HPDE6-E6E7 (cell line): ENCODE measurements at regions not wholly inside any gene's neighbourhood (a gene's known extent, or its start where the extent isn't known, plus 50 kb on each side); places are given as distances from the start of the nearest gene placed in this dataset.
"Not testable (repeated sequence)": the region's sequence is repeated elsewhere in the genome, so short reads cannot be mapped to it uniquely, and the experiment has no call there.

Experiments used
- DNase-seq: peaks from one replicate; pipeline ENCODE4 v3.0.0; 2011; ENCODE audit warnings: missing footprints; ENCODE audit errors: extremely low spot score

DNA sequence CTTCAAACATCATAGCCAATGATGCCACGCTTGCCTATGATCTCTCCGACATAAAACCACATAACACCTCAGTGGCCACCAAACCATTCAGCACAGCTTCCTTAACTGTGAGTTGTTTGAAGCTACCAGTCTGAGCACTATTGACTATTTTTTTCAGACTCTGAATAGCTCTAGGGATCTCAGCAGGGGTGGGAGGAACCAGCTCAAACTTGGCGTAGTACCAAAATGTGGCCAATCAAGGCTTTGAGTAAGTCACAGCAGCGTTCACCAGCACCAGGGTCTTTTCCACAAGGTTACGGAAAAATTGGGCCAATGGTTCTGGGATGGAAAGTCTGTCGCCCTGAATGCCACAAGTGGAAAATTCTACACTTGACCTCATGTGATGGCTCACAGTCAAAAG lies 70.6 kb downstream of the SMPDL3A start:
- DNase-seq = no peak

DNA sequence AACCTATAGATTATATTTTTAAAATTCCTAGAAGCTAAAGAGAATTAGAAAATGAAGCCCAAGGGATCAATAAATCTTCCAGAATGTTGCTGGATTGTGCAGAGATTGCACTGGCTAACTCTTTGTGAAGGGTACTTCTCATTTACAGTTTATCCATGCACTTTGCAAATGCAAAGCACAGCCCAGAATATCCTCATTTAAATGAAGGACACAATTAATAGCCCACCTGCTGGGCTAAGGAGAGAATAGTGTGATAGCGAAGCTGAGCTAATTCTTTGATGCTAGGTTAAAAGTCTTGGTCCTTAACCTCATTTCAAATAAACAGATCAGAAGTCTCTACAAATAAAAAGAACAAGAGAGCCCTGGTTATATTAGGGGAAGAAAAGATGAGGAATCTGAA lies 72.5 kb downstream of the SMPDL3A start:
- no peak for DNase-seq

GRCh38 chr6:122868137-122868536 lies 79.1 kb downstream of the SMPDL3A start:
- no peak for DNase-seq

DNA sequence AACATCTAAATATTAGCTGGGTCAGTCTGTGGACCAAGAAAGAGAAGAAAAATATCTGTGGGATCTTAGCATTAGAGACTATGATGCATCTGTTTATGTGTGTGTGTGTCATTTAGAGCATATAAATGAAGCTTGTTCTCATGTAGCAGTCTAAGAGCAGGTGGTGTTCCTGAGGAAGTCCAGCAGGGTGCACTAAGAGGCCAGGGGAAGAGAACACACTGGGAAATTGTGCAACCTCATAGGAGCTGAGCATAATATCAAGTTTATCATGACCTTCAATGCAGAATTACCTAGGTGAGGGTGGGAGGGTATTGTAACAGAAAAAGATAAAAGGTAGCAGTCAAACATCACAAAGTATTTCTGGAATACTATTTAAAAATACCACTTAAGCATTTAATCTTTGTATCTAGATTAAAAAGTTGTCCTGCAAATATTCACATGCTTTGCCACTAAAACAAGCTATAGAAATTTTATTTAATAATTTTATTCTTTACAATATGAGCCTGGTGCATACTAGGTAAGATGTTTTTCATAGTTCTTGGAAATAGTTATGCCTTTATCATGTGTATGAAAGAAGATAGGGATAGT lies 80.5 kb downstream of the SMPDL3A start:
- peak; percentile 42 for DNase-seq

DNA sequence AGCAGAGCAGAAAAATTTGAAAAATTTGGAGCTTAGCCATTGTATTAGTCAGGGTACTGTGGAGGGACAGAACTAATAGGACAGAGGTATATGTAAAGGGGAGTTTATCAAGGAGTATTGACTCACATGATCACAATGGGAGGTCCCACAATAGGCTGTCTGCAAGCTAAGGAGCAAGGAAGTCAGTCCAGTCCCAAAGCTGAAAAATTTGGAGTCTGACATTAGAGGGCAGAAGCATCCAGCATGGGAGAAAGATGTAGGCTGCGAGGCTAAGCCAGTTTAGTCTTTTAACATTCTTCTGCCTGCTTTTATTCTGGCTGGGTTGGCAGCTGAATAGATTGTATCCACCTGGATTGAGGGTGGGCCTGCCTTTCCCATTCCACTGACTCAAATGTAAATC lies 82.0 kb downstream of the SMPDL3A start:
- DNase-seq = no peak

- DNase-seq = no peak
These were observed 83.3 kb downstream of the SMPDL3A start for GRCh38 chr6:122872311-122872710.

GRCh38 chr6:122877302-122877701 lies 88.2 kb downstream of the SMPDL3A start:
- DNase-seq = no peak

DNA sequence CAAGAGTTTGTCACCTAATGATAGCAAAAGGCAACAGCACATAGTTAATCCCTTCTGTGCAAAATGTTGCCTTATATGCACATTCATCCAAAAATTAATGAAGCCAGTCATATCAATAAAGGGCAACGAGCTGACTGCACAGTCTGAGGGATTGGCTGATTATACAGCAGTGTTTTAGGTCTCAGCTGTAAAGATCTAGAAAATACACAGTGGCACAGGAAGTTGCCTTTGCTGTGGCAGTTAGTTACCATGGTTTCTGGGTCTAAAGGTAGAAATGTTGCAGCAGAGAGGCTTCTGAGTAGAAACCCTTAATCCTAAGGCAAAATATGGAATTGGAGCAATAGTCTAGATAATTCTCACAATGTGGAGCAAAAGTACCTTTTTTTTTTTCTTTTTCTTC lies 89.7 kb downstream of the SMPDL3A start:
- no peak for DNase-seq

DNA sequence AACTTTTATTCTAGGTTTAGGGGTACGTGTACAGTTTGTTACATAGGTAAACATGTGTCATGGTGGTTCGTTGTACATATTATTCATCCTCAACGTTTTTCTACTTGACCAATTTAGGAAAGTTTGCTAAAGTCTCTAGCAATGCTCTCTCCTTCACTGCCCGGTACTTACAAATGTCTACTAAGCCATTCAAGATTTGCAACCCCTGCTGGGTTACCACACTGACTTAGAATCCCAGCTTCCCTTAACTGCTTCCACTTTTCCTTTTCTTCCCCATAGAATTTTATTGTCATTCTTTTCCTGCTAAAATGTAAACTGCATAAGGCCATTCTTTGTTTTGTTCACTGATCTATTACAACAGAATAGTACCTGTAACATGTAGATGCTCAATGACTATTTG lies 97.4 kb downstream of the SMPDL3A start:
- DNase-seq = no peak

GRCh38 chr6:122887941-122888340 lies 98.9 kb downstream of the SMPDL3A start:
- DNase-seq = no peak

GRCh38 chr6:122888680-122889079 lies 99.6 kb downstream of the SMPDL3A start:
- DNase-seq = not testable (repeated sequence)

DNA sequence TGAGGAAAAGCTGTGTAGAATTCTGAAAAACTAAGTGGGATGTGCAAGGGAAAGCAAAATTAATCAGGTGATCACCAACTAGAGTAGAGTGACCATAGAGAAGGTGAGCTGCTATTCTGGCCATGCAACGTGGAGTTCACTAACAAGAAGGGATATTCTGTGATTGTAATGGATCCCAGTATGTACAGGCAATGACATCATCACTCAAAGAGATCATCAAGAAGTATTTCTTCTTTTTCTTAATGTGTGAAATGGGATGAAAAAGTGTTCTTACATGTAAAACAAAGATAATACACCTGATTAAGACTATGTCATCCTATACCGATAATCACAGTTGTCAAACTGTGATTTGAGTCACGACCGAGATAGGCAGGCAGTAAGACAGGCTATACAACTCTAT lies 101.2 kb downstream of the SMPDL3A start:
- no peak for DNase-seq

- no peak for DNase-seq
These were observed 101.2 kb upstream of the CLVS2 start for GRCh38 chr6:122894791-122895190.

DNA sequence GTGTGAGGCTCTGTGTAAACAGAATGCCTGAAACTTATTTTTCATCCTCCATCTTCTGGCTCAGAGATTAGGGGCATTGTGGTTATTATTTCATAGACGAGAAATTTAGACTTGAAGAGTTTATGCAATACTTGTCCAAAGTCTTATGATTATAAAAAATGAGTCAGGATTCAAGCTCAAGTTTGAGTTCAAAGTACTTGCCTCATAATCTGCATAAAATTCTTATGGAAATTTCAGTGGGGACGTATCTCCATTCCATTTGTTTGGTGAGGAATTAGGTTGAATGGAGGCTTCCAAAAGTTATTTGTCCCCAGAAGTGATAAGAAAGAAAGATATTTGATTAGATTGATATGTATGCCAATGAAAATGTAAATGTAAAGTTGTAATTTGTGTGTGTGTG lies 93.7 kb upstream of the CLVS2 start:
- DNase-seq = no peak

GRCh38 chr6:122903266-122903915 lies 92.6 kb upstream of the CLVS2 start:
- no peak for DNase-seq

DNA sequence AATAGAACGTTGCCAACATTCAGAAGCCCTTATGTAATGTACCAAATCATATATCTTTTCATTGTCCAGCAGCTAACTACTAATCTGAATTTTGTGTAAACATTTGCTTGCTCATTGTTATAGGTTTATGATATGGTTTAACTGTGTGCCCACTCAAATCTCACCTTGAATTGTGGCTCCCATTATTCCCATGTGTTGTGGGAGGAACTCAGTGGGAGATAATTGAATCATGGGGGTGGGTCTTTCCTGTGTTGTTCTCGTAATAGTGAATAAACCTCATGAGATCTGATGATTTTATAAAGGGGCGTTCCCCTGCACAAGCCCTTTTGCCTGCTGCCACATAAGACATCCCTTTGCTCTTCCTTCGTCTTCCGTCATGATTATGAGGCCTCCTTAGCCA lies 91.9 kb upstream of the CLVS2 start:
- no peak for DNase-seq

GRCh38 chr6:122913558-122913957 lies 82.5 kb upstream of the CLVS2 start:
- DNase-seq = no peak

GRCh38 chr6:122918714-122919113 lies 77.3 kb upstream of the CLVS2 start:
- no peak for DNase-seq

DNA sequence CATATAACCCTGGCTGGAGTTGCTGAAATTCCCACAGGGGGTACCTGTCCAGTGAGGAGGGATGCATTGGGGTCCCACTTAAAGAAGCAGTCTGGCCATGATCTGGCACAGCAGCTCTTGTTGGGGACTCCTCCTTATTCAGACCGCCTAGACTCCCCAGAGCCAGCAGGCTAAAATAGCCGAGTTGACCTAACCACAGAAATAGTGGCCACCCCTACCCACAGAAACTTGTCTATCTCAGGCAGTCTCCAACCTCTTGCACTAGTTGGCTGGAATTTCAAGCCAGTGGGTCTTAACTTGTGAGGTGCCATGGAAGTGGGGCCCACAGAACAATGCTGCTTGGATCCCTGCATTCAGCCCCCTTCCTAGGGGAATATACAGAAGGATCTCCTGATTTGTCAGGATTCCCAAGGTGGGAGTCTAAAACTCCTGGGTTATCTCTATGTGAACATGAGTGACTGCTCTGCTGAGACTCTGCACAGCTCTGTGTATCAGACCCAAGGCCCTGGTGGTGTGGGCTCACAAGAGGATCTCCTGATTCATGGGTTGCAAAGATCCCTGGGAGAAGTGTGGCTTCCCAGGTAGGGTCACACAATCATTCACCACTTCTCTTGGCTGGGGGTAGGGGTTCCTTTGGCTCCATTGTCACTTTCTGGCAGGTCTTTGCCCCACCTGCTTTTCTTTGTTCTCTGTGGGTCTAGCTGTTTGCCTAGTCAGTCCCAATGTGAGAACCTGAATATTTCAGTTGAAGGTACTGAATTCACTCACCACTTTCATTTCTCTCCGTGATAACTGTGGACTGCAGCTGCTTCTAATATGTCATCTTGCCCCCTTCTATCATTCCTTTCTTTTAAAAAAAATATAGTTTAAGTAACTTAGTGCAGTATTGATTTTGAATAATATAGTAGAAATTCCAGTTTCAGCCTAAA lies 65.5 kb upstream of the CLVS2 start:
- DNase-seq = no peak

DNA sequence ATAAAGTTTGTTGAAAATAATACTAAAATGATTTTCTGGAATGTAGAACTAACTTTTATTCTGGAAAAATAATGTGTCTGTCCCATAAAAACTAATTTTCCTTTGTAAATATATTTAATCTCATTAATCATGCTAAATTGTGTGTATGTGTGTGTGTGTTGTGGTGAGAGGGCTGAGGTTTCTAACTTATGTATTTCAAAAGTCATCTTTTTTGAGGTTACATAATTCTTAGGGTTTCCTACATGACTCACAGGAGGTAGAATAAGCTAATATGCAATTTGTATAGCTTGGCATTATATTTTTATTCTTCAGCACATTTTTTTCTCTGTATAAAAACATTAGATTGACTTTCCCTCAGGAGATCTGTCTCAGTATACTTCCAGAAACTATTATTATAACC lies 64.1 kb upstream of the CLVS2 start:
- no peak for DNase-seq

- not testable (repeated sequence) for DNase-seq
These were observed 51.1 kb upstream of the CLVS2 start for GRCh38 chr6:122944936-122945335.
